Epithelial cell of proximal tubule (primary cell): ENCODE measurements at regions not wholly inside any gene's neighbourhood (a gene's known extent, or its start where the extent isn't known, plus 50 kb on each side); places are given as distances from the start of the nearest gene placed in this dataset.

Experiments
- DNase-seq: peaks from one replicate; pipeline ENCODE4 v3.0.0-alpha.2; 2011; ENCODE audit warnings: low read depth
- H3K4me3 ChIP-seq: 2 replicates; pipeline ENCODE4 v1.5.1; 2011; ENCODE audit warnings: low read depth, mild to moderate bottlenecking, low read length
- CTCF ChIP-seq: conservative IDR thresholded peaks from 2 replicates; pipeline ENCODE4 v1.5.1; 2012; ENCODE audit warnings: low read depth, mild to moderate bottlenecking, low read length

DNA sequence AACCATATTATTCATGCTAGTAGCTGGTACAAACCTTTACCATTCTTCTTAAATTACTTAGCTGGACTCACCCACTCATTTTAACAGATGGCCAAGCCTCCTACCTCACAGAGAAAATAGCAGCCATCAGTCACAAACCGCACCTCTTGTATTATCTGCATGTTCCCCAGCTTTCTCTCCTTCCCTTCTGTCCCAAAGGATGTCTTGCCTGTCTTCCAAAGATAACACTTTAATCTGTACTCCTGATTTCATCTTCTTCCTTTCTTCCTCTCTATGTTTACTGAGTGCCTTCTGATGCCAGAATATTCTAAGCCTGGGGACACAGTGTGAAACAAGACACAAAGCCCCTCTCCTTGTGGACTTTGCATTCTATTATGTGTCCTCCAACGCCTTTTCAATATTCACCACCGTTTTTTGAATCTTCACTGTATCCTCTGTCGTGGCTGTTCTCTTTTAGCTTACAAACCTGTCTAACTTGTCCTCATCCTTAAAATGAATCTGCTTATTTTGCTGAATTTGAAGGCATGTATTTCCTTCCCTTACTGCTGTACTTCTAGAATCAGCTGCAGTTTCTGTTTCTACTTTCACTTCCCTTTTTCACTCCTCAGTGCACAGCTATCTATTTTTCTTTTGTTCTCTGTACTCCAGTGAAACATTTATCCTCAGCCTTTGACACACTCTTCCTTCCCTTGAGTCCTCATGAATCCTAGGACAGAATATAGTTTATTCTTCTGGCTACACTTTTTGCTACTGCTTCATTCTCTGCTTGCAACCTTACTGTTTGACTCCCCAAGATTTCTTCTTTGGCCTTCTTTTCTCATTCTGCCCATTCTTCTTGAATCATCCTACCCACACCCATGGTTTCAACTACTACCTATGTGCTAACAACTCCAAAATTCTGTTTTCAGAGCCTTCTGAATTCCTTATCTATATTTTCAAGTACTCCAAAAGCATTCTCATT, 216.9 kb upstream of the SAMSN1 start:
- no peak for DNase-seq
- TF ChIP-seq CTCF = no peak
- H3K4me3 ChIP-seq = peak overlapping the region; percentile 9

DNA sequence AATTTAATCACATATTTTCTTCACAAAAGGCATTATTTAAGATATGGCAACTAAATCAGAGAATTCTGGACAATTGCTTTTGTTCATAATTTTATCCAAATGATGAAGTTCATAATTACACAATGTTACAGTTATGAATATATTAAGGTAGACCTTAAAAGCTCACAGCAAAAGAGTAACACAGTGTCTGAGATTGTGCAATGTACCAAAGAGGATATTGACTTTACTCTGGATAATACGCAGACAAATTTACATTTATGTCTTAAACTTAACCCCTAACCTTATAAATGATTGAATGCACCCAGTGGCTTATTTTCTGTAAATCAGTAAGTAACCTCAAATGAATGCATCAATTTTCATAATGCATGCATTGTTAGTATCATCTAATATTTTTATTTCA, 216.2 kb upstream of the SAMSN1 start:
- no peak for DNase-seq
- TF ChIP-seq CTCF = no peak
- H3K4me3 ChIP-seq = no peak overlapping the region

- H3K4me3 ChIP-seq = no peak overlapping the region
- TF ChIP-seq CTCF = no peak
These were observed 213.2 kb upstream of the SAMSN1 start for GRCh38 chr21:14759285-14759684.

DNA sequence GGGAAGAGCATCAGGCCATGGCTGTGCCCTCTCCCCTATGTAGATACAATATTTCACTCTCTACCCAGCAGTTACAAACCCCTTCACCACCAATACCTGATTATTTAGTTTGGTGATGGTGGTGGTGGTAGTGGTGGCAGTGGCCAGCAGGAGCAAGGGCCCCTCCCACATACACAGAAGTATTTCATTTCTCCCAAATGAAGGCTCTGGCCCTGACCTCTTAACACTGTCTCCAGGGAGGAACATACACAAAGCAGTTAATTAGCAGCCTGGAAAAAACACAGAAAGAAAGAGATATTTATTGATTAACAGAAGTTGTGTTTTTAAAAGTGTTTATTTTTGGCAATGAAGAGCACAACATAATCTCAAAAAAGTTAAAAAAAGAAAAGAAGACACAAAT, 212.7 kb upstream of the SAMSN1 start:
- no peak for TF ChIP-seq CTCF
- DNase-seq = no peak
- no peak overlapping the region for H3K4me3 ChIP-seq

More at GRCh38 chr21:14759285-14759684, 213.2 kb upstream of the SAMSN1 start:
- DNase-seq = no peak

DNA sequence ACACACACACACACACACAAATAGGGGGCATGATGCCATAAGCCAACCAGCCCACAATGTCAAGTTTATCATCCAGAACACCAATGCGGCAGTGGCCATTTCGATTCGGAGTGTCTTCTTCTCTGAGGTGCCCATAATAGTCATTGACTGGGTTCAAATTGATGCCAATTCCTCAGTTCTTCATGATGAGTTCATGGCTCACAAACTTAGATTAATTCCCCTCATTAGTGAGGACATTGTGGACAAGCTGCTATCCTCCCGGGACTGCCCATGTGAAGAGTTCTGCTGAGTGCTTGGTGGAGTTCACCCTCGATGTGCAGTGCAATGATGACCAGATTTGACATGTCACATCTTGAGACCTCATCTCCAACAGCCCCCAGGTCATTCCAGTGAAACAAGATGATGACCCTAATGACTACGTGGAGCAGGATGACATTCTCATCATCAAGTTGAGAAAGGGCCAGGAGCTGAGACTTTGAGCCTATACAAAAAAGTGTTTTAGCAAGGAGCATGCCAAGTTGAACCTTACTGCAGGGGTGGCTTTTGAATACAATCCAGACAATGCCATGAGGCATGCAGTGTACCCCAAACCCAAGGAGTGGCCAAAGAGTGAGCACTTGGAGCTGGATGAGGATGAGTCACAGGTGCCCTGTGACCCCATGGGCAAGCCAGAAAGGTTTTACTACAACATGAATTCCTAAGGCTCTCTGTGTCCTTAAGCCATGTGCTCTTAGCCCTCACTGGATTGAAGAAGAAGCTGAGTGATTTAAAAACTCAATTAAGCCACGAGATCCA, 211.6 kb upstream of the SAMSN1 start:
- DNase-seq = no peak
- TF ChIP-seq CTCF = no peak
- H3K4me3 ChIP-seq = no peak overlapping the region

DNA sequence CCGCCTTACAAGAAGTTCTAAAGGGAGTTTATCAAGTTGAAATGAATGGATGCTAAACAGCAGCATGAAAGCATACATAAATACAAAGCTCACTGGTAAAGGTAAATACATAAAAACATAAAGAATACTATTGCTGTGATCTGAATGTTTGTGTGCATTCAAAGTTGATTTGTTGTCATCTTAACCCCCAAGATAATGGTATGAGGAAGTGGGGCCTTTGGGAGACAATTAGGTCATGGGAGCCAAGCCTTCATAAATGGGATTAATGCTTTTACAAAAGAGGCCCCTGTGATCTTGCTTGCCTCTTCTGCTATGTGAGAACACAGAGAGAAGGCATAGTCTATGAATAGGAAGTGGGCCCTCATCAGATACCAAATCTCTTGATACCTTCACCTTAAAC, 209.0 kb upstream of the SAMSN1 start:
- no peak for TF ChIP-seq CTCF

More for the DNA sequence above, 209.0 kb upstream of the SAMSN1 start:
- no peak for DNase-seq
- H3K4me3 ChIP-seq = no peak overlapping the region
